Astrocyte (in vitro differentiated cells and primary cell): ENCODE measurements at regions not wholly inside any gene's neighbourhood (a gene's known extent, or its start where the extent isn't known, plus 50 kb on each side); places are given as distances from the start of the nearest gene placed in this dataset.

Source experiments
- DNase-seq: peaks from one replicate; pipeline ENCODE4 v3.0.0-alpha.2; 2010; ENCODE audit warnings: low read depth
- FAIRE-seq: peaks from 2 replicates; lab custom pipeline; 2011; peaks lifted over from hg19 to GRCh38; lab: Jason Lieb, UNC
- H2AFZ ChIP-seq: 2 replicates; pipeline ENCODE4 v1.6.0; 2012; ENCODE audit warnings: low read depth, low read length, inconsistent platforms
- H3K27ac ChIP-seq: 2 replicates; pipeline ENCODE4 v1.5.1; 2011; ENCODE audit warnings: low read depth, low read length, inconsistent platforms
- H3K27me3 ChIP-seq: 2 replicates; pipeline ENCODE4 v1.6.0; 2011; ENCODE audit warnings: low read length, inconsistent platforms; ENCODE audit not compliant: insufficient read depth
- H3K36me3 ChIP-seq: 2 replicates; pipeline ENCODE4 v1.5.1; 2011; ENCODE audit warnings: low read length, inconsistent platforms; ENCODE audit not compliant: insufficient read depth
- H3K4me1 ChIP-seq: 2 replicates; pipeline ENCODE4 v1.5.1; 2011; ENCODE audit warnings: low read length, inconsistent platforms; ENCODE audit not compliant: insufficient read depth
- H3K4me2 ChIP-seq: 2 replicates; pipeline ENCODE4 v1.6.0; 2012; ENCODE audit warnings: low read length, inconsistent platforms
- H3K4me3 ChIP-seq: 2 replicates; pipeline ENCODE4 v1.5.1; 2011; ENCODE audit warnings: low read depth, mild to moderate bottlenecking, low read length, inconsistent platforms; ENCODE audit not compliant: insufficient read depth
- H3K79me2 ChIP-seq: 2 replicates; pipeline ENCODE4 v1.6.0; 2012; ENCODE audit warnings: mild to moderate bottlenecking, low read length, inconsistent platforms; ENCODE audit not compliant: insufficient read depth
- H3K9ac ChIP-seq: 2 replicates; pipeline ENCODE4 v1.6.0; 2012; ENCODE audit warnings: mild to moderate bottlenecking, low read length, inconsistent platforms
- H3K9me3 ChIP-seq: 2 replicates; pipeline ENCODE4 v1.5.1; 2012; ENCODE audit warnings: low read depth, mild to moderate bottlenecking, low read length, inconsistent platforms; ENCODE audit not compliant: insufficient read depth
- H4K20me1 ChIP-seq: 2 replicates; pipeline ENCODE4 v1.6.0; 2012; ENCODE audit warnings: low read length, inconsistent platforms; ENCODE audit not compliant: insufficient read depth
- H3K27ac Mint-ChIP-seq: one replicate; pipeline ENCODE4 v1.8.0; 2021; ENCODE audit warnings: mild to moderate bottlenecking, mixed read lengths; ENCODE audit not compliant: unreplicated experiment
- H3K27me3 Mint-ChIP-seq: one replicate; pipeline ENCODE4 v1.8.0; 2021; ENCODE audit warnings: low read depth, mixed read lengths; ENCODE audit not compliant: unreplicated experiment
- H3K36me3 Mint-ChIP-seq: one replicate; pipeline ENCODE4 v1.8.0; 2021; ENCODE audit warnings: low read depth, mixed read lengths; ENCODE audit not compliant: unreplicated experiment
- H3K4me1 Mint-ChIP-seq: one replicate; pipeline ENCODE4 v1.8.0; 2021; ENCODE audit warnings: low read depth, mixed read lengths; ENCODE audit not compliant: unreplicated experiment
- H3K4me3 Mint-ChIP-seq: one replicate; pipeline ENCODE4 v1.8.0; 2021; ENCODE audit warnings: mild to moderate bottlenecking, moderate library complexity, mixed read lengths; ENCODE audit not compliant: unreplicated experiment
- H3K9me3 Mint-ChIP-seq: one replicate; pipeline ENCODE4 v1.8.0; 2021; ENCODE audit warnings: mild to moderate bottlenecking, mixed read lengths; ENCODE audit not compliant: unreplicated experiment
- CTCF ChIP-seq: IDR thresholded peaks from 2 replicates; pipeline ENCODE4 v1.5.1; 2011; ENCODE audit warnings: low read depth, mild to moderate bottlenecking, inconsistent platforms, low read length, moderate library complexity; ENCODE audit not compliant: insufficient read depth
- EZH2 ChIP-seq: IDR thresholded peaks from 2 replicates; pipeline ENCODE4 v1.6.1; 2012; ENCODE audit warnings: mild to moderate bottlenecking, low read length, inconsistent platforms; ENCODE audit not compliant: insufficient read depth

GRCh38 chr12:23057571-23057970 lies 432.6 kb downstream of the ETNK1 start:
- H3K4me3 Mint-ChIP-seq = no peak overlapping the region
- Histone ChIP-seq H3K4me2 (no peak overlapping the region), H3K79me2 (no peaks in the 10 kb centered on the region), H3K9ac (no peak overlapping the region), H3K27ac (no peak overlapping the region), H3K4me3 (no peak overlapping the region), H3K9me3 (no peaks in the 10 kb centered on the region), H2AFZ (no peak overlapping the region), H4K20me1 (no peaks in the 10 kb centered on the region), H3K36me3 (no peaks in the 10 kb centered on the region), H3K4me1 (no peaks in the 10 kb centered on the region), H3K27me3 (no peaks in the 10 kb centered on the region)
- H3K36me3 Mint-ChIP-seq = no peaks in the 10 kb centered on the region
- H3K27me3 Mint-ChIP-seq = no peaks in the 10 kb centered on the region
- H3K4me1 Mint-ChIP-seq = no peaks in the 10 kb centered on the region
- H3K9me3 Mint-ChIP-seq = no peaks in the 10 kb centered on the region
- FAIRE-seq = no peak
- H3K27ac Mint-ChIP-seq = no peak overlapping the region
- no peak for TF ChIP-seq EZH2
- no peak for TF ChIP-seq CTCF
- DNase-seq = no peak

GRCh38 chr12:23060161-23060560 lies 435.2 kb downstream of the ETNK1 start:
- H3K27me3 ChIP-seq = no peaks in the 10 kb centered on the region
- Mint-ChIP-seq H3K27me3 (no peaks in the 10 kb centered on the region), H3K4me3 (no peak overlapping the region), H3K9me3 (no peaks in the 10 kb centered on the region), H3K36me3 (no peaks in the 10 kb centered on the region), H3K4me1 (no peaks in the 10 kb centered on the region), H3K27ac (no peak overlapping the region)
- FAIRE-seq (no peak), DNase-seq (no peak)
- no peaks in the 10 kb centered on the region for H3K36me3 ChIP-seq
- no peaks in the 10 kb centered on the region for H4K20me1 ChIP-seq
- H3K79me2 ChIP-seq = no peaks in the 10 kb centered on the region
- TF ChIP-seq CTCF (no peak), EZH2 (no peak)
- H2AFZ ChIP-seq = no peak overlapping the region
- H3K27ac ChIP-seq = no peak overlapping the region
- no peaks in the 10 kb centered on the region for H3K4me1 ChIP-seq
- H3K4me2 ChIP-seq = no peak overlapping the region
- no peaks in the 10 kb centered on the region for H3K9me3 ChIP-seq
- no peak overlapping the region for H3K4me3 ChIP-seq
- H3K9ac ChIP-seq = no peak overlapping the region

GRCh38 chr12:23063206-23063605 lies 438.2 kb downstream of the ETNK1 start:
- Histone ChIP-seq H3K9ac (no peak overlapping the region), H3K27ac (no peak overlapping the region), H2AFZ (no peak overlapping the region), H3K36me3 (no peaks in the 10 kb centered on the region), H3K27me3 (no peaks in the 10 kb centered on the region), H3K4me3 (no peak overlapping the region), H4K20me1 (no peaks in the 10 kb centered on the region), H3K4me2 (no peak overlapping the region), H3K4me1 (no peaks in the 10 kb centered on the region), H3K79me2 (no peaks in the 10 kb centered on the region), H3K9me3 (no peaks in the 10 kb centered on the region)
- H3K27ac Mint-ChIP-seq = no peak overlapping the region
- H3K27me3 Mint-ChIP-seq = no peaks in the 10 kb centered on the region
- no peak for DNase-seq
- no peaks in the 10 kb centered on the region for H3K9me3 Mint-ChIP-seq
- no peak overlapping the region for H3K4me3 Mint-ChIP-seq
- no peak for TF ChIP-seq CTCF
- TF ChIP-seq EZH2 = no peak
- no peak for FAIRE-seq
- H3K36me3 Mint-ChIP-seq = no peaks in the 10 kb centered on the region
- no peaks in the 10 kb centered on the region for H3K4me1 Mint-ChIP-seq
